ENCODE measurements at regions not wholly inside any gene's neighbourhood (a gene's known extent, or its start where the extent isn't known, plus 50 kb on each side); places are given as distances from the start of the nearest gene placed in this dataset.

GRCh38 chr21:38556390-38556789 is 58.1 kb upstream of the ERG start:
- no peak for DNase-seq (ENCODE audit: low read depth)

DNA sequence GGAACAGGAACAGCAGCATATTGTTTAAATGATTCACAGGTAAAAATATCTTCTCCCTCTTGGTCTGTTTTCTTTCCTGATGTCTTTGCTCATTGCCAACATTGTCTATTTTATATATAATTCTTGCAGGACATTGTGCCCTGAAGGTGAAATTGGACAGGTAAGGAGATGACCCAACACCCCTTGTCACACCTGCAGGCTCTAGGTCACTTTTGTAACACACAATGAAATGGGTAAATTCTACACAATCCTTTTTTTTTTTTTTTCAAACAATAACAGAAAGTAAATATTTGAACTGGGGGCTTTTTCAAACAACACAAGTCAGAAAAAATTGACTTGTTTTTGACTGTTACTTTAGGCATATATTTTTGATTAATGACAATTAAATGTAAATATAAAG is 62.9 kb upstream of the ERG start:
- no peak for DNase-seq (ENCODE audit: low read depth)

DNA sequence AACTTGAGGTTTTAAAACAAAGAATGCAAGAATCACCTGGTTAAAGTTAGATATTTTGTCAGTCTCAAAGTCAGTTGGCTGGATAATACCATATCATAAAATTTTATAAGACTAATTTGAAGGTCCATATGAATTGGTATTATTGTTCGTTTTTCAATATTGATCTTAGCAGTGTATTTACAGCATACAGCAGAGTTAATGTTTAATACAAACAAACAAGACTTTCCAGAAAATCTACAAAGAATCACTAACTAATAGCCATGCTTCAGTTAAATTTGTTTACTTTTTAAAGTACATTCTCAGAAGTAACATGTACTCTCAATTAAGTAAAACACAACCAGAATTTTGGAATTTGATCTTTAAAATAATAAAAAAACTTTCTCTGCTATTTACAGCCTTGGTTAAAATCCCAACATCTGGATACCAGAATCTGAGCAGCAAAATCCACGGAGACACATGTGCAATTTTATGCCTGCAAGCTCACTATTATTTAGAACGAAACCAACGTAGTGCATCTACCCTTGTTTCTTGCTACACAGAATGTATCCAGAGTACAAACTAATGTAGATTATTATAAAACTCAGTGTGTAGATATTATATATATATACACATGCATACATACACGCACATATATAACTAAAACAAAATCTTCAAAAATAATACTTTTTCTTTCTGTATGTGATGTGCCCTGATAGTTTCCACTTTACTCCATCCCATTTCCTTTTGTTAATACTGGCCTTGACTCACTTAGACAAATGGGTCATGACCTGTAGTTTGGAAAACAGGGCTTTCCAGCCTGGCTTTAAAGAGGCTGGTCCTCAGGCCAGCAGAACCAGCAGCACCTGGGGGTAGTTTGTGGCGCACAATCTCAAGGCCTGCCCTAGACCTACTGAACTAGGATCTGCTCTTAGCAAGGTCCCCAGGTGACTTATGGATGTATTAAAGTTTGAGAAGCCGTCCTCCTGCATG is 63.6 kb upstream of the ERG start:
- DNase-seq (ENCODE audit: low read depth) = no peak

DNA sequence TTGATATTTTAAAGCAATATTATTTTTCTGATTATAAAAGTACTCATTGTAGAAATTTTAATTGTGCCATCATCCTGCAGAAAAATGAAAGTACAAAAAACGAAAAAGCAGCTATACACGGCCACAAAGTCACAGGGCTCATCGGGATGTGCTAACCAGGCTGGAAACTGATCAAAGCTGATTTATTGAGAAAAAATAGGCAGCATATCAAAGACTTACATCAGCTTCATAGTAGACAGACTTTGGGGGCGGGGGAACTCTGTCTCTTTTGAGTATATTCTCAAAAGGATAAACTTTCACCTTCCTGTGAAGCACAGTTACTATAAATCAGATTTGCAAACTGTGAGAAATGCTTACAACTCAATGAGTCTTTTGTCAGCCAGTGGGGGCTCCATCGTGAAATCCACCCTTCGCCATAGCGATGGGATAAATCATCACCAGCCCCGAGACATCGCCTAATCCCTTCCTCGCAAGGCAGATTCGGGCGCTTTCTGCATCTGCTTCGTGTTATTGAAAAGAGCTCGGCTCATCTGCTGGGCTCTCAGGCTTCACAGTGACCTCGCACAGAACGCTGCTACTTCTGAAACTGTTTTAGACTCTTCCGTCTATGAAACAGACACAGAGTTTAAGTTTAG is 69.2 kb upstream of the ERG start:
- peak; percentile 79 for DNase-seq (ENCODE audit: low read depth)

DNA sequence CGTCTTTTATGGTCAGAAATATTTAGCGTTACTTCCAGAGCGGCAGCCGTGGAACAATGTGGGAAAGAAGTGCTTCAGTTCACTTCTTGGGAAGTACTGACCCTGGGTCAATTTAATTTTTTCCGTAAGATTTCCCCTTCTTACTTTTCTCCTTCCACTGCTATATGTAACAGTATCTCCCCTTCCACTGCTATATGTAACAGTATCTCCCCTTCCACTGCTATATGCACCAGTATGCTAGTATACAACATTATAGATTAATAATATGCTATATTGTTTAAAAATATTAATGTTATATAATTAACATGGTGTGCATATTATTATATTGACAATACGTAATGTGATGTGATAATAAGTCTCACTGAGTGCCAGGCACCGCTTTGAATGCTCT is 69.7 kb upstream of the ERG start:
- no peak for DNase-seq (ENCODE audit: low read depth)

- no peak for DNase-seq (ENCODE audit: low read depth)
These were observed 71.5 kb upstream of the ERG start for GRCh38 chr21:38569733-38570132.

GRCh38 chr21:38570596-38570995 is 72.3 kb upstream of the ERG start:
- DNase-seq (ENCODE audit: low read depth) = no peak

DNA sequence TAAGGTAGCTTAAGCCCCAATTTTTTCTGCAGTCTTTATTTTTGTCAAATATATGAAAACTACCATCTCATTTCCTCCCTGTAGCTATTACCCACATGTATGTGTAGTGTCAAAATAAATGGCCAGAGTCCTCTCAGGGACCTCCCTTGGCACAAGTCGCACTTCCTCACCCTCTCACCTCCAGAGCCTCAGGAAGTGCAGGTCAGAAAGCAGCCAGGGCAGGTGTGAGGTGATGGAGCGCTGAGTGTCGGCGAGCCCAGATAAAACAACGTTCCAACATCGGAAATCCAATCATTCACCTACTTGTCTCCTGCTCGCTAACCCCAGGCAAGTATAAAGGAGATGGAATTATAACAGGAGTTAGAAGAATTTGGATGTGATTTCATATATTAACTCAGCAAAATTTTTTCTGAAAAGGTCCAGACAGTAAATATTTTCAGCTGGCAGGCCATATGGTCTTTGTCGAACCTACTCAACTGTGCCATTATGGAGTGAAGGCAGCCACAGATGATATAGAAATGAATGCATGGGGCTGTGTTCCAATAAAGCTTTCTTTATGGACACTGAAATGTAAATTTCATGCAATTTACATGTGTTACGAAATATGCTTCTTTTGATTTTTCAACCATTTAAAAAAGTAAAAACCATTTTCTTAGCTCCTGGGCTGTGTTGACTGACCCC is 76.8 kb upstream of the ERG start:
- no peak for DNase-seq (ENCODE audit: low read depth)

DNA sequence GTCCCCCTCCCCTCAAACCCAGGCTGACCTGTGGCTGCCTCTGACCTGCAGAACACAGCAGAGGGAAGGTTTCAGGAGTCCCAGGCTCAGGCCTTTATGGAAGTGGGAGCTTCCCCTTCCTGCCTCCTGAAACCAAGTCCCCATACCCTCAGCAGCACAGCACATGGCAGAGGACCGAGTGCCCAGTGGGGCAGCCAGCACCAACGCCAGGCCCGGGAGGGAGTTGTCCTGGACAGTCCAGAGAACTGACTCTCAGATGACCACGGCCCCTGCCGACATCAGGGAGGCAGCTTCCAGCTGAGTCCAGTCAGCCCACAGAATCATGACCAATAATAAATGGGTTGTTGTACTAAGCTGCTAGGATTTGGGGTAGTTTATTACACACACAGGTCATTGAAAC is 79.6 kb upstream of the ERG start:
- no peak for DNase-seq (ENCODE audit: low read depth)

- DNase-seq (ENCODE audit: low read depth) = no peak
These were observed 92.4 kb upstream of the ERG start for GRCh38 chr21:38590449-38591217.

- no peak for DNase-seq (ENCODE audit: low read depth)
These were observed 92.9 kb upstream of the ERG start for GRCh38 chr21:38591218-38591537.

- peak; percentile 51 for DNase-seq (ENCODE audit: low read depth)
These were observed 98.2 kb upstream of the ERG start for GRCh38 chr21:38596264-38597042.

- DNase-seq (ENCODE audit: low read depth) = peak; percentile 37
These were observed 99.1 kb upstream of the ERG start for GRCh38 chr21:38597421-38597820.

DNA sequence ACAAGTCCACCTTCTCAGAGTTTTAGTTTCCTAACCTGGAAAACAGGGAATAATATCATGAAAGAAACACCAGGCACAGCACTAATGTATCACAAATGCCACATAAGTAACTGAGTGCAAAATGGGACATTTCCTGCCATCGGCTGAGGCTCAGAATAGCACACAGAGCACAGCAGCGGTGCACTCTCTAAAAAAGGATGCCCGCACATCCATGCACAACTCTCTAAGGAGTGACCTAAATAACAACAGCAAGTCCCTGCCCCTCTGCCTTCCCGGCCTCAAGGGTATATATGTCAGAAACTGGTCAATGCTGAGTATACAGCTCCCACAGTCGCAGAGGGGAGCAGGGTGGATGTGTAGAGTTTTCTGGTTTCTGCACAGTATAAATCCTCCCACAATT is 100.1 kb upstream of the ERG start:
- DNase-seq (ENCODE audit: low read depth) = no peak

- no peak for DNase-seq (ENCODE audit: low read depth)
These were observed 101.2 kb upstream of the ERG start for GRCh38 chr21:38599381-38599975.

DNA sequence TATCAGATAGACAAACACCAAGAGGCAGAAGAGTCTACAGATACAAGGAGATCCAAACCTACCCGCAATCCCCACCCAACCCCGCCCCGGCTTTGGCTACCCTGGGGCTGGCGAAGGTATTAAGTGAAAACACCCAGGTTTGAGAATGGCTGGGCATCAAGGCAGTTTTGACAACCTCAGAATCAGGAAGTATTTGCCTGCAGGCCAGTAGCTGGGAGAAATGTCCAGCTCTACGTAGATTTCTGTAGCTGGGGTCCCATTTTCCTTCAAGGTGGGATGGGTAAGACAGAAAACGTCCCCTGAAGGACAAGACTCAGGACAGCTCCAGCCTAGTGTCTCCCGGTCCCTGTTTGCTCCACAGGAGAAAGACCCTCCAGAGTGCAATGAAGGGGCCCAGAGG is 101.8 kb upstream of the ERG start:
- DNase-seq (ENCODE audit: low read depth) = no peak

DNA sequence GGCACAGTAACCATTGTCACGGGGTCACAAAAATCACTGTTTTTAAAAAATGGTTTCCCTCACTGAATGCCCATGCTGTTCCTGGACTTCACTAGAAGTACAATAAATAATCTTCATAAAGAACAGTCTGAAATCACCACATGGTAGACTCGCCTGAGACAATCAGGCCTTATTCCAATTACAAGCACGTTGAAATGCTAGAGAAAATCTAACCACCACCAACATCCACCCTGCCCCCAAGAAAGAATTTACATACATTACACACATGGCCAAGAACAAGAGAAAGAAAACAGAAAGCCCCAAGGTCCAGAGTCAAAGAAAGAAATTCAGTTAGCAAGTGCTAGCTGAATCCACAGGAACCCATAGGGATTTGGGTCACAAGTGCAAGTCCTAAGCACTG is 107.0 kb upstream of the ERG start:
- DNase-seq (ENCODE audit: low read depth) = no peak

DNA sequence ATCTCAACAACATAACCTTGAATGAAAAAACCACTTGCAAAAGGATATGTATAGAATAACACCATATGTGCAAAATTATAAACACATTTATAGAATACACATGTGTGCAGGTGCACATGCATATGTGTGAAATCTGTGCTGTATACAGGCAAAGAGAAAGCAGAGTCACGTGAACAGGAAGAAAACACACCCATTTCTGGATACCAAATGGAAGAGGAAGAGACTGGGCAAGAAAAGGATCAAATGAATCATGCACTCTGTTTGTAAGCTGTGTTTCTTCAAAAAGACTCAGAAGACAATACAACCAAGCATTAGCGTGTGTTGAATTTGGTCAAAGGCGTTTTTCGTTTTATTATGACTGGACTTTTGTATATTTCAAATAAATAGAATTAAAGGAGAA is 111.3 kb upstream of the ERG start:
- DNase-seq (ENCODE audit: low read depth) = no peak

DNA sequence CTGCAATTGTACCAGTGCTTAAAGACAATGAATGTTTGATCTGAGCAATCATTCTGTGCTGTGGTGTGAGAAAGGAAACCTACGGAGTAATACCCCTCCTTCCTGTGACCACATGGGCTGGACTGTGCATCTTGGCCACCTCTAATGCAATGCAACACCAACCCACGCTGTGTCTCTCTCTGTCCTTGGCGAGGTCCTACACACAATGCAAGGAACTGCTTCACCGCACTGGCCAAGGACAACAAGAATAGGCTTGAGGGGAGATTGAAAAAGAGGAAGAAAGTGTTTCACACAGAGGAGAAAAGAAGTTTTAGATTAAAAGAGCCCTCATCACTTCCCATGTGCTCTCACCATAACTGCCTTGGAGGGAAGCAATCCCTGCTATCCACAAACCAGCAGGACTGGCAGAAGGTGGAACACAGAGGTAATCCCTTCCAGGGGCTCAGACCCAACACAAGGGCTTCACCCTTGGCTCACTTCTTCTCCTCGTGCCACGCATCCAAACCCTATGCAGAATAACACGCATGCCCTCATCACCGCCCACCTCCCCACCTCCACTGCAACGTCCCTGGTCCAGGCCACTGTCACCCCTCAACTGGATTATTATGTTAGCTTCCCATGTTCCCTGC is 112.5 kb upstream of the ERG start:
- no peak for DNase-seq (ENCODE audit: low read depth)

DNA sequence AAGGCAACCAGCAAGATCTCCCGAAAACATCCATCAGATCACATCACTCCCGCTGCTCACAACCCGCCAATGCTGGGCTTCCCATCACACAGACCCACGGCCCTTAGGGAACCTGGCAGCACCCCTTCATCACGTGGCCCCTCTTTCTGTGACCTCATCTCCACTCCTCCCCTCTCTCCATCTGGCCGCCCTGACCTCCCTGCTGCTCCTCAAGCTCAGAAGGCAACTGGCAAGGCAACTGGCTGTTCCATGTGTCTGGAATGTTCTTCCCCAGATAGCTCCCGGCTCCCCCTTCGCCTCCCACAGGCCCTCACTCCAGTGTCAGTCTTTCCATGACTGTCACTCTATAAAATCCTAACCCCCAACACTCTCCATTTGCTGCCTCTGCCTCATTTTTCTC is 113.0 kb upstream of the ERG start:
- peak; percentile 51 for DNase-seq (ENCODE audit: low read depth)

- DNase-seq (ENCODE audit: low read depth) = no peak
These were observed 115.4 kb upstream of the ERG start for GRCh38 chr21:38613686-38614085.

All from Daoy (cell line).